ENCODE measurements at regions not wholly inside any gene's neighbourhood (a gene's known extent, or its start where the extent isn't known, plus 50 kb on each side); places are given as distances from the start of the nearest gene placed in this dataset.

GRCh38 chr7:49172639-49173038, 248.3 kb downstream of the CDC14C start:
- Histone ChIP-seq H2AK9ac (replicated peaks; ENCODE audit: low read depth, low read length, poor library complexity) (no peak overlapping the region), H2BK20ac (ENCODE audit: low read depth, low read length) (no peak overlapping the region), H3K4me2 (ENCODE audit: low read depth, low read length) (no peak overlapping the region), H2AK5ac (ENCODE audit: low read depth, low read length) (no peak overlapping the region), H3K4me3 (ENCODE audit: insufficient read depth, low read depth, low read length) (no peak overlapping the region), H3K18ac (ENCODE audit: low read depth, low read length) (no peak overlapping the region), H3K56ac (ENCODE audit: extremely low read depth, insufficient read depth, low read length) (no peak overlapping the region), H3K23ac (ENCODE audit: low read depth, low read length) (no peak overlapping the region), H3K27me3 (ENCODE audit: control insufficient read depth, insufficient read depth, low read length) (no peaks in the 10 kb centered on the region), H3K9me1 (ENCODE audit: insufficient read depth, low read length) (no peaks in the 10 kb centered on the region), H3K4ac (ENCODE audit: low read depth, low read length) (no peak overlapping the region), H4K5ac (ENCODE audit: low read depth, low read length) (no peak overlapping the region), H3K9me3 (ENCODE audit: control insufficient read depth, insufficient read depth, low read length) (peaks cover 3% of the 10 kb centered on the region; the same call in 1 of the 2 replicates), H2BK15ac (ENCODE audit: low read depth, low read length) (no peak overlapping the region), H2BK5ac (ENCODE audit: low read depth, low read length, poor library complexity, severe bottlenecking) (no peak overlapping the region), H3K27ac (ENCODE audit: insufficient read depth, low read length) (no peak overlapping the region), H2BK120ac (ENCODE audit: low read depth, low read length) (no peak overlapping the region), H3K9ac (ENCODE audit: low read depth, low read length) (no peak overlapping the region), H3K36me3 (ENCODE audit: control insufficient read depth, insufficient read depth, low read length) (no peaks in the 10 kb centered on the region), H3K79me1 (ENCODE audit: low read depth in 1 of 2, low read length in 2 of 2) (no peaks in the 10 kb centered on the region), H2AFZ (replicated peaks; ENCODE audit: low read length, poor library complexity) (no peak overlapping the region), H4K91ac (ENCODE audit: insufficient read depth, low read depth, low read length) (no peak overlapping the region), H3K4me1 (ENCODE audit: control insufficient read depth, insufficient read depth, low read length) (no peaks in the 10 kb centered on the region), H4K8ac (ENCODE audit: low read depth in 2 of 2, low read length in 2 of 2) (no peak overlapping the region), H4K20me1 (ENCODE audit: insufficient read depth, low read length) (no peaks in the 10 kb centered on the region), H3K14ac (replicated peaks; ENCODE audit: low read depth, low read length) (no peak overlapping the region)
- ChIA-PET POLR2A (ENCODE audit: unreplicated experiment) (no interaction called here), CTCF (no interaction called here)
- DNase-seq (no peak), ATAC-seq (ENCODE audit: low read depth) (no peak)
- in situ Hi-C loops (cut with MboI; ENCODE audit: low sequenced_read_pairs) (no loop called here), intact Hi-C loops (cut with micrococcal nuclease) (no loop called here), dilution Hi-C loops (cut with HindIII; ENCODE audit: low sequenced_read_pairs, unreplicated experiment) (no loop called here)
- TF ChIP-seq FOS (IDR thresholded peaks at IDR 0.05; ENCODE audit: low read depth, low read length) (no peak), BHLHE40 (IDR thresholded peaks at IDR 0.05; ENCODE audit: low read depth, low read length) (no peak), RCOR1 (IDR thresholded peaks at IDR 0.05; ENCODE audit: insufficient replicate concordance, low read length) (no peak)
- no TSS peak for BruUV-seq (replicated peaks)
- no CpG with 5 or more reads among the region's 1 CpG for WGBS, 2 experiments (ENCODE audit: extremely low coverage in 2 of 2, insufficient read length in 1 of 2)

All from IMR-90 (cell line).